Hepatocyte (in vitro differentiated cells): ENCODE measurements at regions not wholly inside any gene's neighbourhood (a gene's known extent, or its start where the extent isn't known, plus 50 kb on each side); places are given as distances from the start of the nearest gene placed in this dataset.

Source experiments
- EZH2 ChIP-seq: fragments of 200-600 bp; sonication (generic); IDR thresholded peaks from 2 replicates; pipeline ENCODE4 v1.6.1; 2016; ENCODE audit warnings: antibody characterized with exemption, mild to moderate bottlenecking, borderline replicate concordance
- TF ChIP-seq, protein P1 (sequence below): fragments of 200-600 bp; sonication (generic); IDR thresholded peaks from 2 replicates; pipeline ENCODE4 v1.5.1; 2016; ENCODE audit warnings: antibody characterized with exemption, mild to moderate bottlenecking; ENCODE audit not compliant: poor library complexity

DNA sequence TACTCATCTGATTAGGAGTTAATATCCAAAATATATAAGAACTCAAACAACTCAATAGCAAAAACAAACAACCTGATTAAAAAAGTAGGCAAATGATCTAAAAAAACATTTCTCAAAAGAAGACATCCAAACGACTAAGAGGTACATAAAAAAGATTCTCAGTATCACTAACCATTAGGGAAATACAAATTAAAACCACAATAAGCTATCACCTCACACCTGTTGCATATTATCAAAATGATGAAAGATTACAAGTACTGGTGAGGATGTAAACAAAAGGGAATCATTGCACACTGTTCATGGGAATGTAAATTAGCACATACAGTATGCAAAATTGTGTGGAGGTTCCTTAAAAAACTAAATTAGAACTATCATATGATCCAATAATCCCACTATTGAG lies 865.5 kb downstream of the TMEM182 start:
- TF ChIP-seq, protein P1, sequence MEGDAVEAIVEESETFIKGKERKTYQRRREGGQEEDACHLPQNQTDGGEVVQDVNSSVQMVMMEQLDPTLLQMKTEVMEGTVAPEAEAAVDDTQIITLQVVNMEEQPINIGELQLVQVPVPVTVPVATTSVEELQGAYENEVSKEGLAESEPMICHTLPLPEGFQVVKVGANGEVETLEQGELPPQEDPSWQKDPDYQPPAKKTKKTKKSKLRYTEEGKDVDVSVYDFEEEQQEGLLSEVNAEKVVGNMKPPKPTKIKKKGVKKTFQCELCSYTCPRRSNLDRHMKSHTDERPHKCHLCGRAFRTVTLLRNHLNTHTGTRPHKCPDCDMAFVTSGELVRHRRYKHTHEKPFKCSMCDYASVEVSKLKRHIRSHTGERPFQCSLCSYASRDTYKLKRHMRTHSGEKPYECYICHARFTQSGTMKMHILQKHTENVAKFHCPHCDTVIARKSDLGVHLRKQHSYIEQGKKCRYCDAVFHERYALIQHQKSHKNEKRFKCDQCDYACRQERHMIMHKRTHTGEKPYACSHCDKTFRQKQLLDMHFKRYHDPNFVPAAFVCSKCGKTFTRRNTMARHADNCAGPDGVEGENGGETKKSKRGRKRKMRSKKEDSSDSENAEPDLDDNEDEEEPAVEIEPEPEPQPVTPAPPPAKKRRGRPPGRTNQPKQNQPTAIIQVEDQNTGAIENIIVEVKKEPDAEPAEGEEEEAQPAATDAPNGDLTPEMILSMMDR = no peak
- TF ChIP-seq EZH2 = no peak
